ENCODE measurements at regions not wholly inside any gene's neighbourhood (a gene's known extent, or its start where the extent isn't known, plus 50 kb on each side); places are given as distances from the start of the nearest gene placed in this dataset.
"Not testable (repeated sequence)": the region's sequence is repeated elsewhere in the genome, so short reads cannot be mapped to it uniquely, and the experiment has no call there.

- DNase-seq = not testable (repeated sequence)
These were observed 168.5 kb upstream of the FAM72C start for GRCh38 chr1:144140243-144140642.

DNA sequence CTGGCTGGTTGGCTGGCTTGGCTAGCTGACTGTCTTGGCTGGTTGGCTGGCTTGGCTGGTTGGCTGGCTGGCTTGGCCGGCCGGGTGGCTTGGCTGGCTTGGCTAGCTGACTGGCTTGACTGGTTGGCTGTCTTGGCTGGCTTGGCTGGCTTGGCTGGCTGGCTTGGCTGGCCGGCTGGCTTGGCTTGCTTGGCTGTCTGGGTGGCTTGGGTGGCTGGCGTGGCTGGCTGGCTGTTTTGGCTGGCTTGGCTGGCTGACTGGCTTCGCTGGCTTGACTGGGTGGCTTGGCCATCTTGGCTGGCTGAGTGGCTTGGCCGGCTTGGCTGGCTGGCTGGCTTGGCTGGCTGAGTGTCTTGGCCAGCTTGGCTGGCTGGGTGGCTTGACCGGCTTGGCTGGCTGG is 133.2 kb upstream of the FAM72C start:
- DNase-seq = not testable (repeated sequence)

DNA sequence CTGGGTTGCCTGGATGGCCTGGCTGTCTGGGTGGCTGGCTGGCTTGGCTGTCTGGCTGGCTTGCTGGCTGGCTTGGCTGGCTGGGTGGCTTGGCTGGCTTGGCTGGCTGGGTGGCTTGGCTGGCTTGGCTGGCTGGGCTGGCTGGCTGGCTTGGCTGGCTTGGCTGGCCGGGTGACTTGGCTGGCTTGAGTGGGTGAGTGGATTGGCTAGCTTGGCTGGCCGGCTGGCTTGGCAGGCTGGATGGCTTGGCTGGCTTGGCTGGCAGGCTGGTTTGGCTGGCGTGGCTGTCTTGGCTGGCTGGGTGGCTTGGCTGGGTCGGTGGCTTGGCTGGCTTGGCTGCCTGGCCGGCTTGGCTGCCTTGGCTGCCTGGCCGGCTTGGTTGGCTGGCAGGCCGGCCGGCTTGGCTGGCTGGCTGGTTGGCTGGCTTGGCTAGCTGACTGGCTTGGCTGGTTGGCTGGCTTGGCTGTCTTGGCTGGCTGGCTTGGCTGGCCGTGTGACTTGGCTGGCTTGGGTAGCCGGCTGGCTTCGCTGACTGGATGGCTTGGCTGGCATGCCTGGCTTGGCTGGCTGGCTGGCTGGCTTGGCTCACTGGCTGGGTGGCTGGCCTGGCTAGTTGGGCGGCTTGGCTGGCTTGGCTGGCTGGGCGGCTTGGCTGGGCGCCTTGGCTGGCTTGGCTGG is 132.4 kb upstream of the FAM72C start:
- peak; percentile 45 for DNase-seq

- peak; percentile 34 for DNase-seq
These were observed 131.5 kb upstream of the FAM72C start for GRCh38 chr1:144103156-144103880.

GRCh38 chr1:144102046-144102745 is 130.4 kb upstream of the FAM72C start:
- DNase-seq = not testable (repeated sequence)

- DNase-seq = no peak
These were observed 129.7 kb upstream of the FAM72C start for GRCh38 chr1:144101397-144102045.

DNA sequence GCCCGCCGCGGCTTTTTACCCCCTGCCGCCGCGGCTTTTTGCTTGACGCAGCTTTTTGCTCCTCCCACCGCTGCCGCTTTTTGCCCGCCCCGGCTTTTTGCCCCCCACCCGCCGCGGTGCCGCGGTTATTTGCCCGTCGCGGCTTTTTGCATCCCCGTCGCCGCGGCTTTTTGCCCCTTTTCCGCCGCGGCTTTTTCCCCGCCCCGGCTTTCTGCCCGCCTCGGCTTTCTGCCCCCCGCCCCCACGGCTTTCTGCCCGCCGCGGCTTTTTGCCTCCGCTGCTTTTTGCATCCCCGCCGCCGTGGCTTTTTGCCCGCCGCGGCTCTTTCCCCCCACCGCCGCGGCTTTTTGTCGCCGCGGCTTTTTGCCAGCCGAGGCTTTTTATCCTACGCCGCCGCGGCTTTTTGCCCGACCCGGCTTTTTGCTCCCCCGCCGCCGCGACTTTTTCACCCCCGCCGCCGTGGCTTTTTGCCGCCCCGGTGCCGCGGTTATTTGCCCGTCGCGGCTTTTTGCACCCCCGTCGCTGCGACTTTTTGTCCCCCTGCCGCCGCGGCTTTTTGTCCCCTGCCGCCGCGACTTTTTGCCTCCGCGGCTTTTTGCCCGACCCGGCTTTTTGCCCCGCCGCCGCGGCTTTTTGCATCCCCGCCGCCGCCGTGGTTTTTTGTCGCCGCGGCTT is 105.5 kb upstream of the FAM72C start:
- not testable (repeated sequence) for DNase-seq

GRCh38 chr1:144076646-144077045 is 104.9 kb upstream of the FAM72C start:
- not testable (repeated sequence) for DNase-seq

GRCh38 chr1:144070394-144071053 is 98.7 kb upstream of the FAM72C start:
- not testable (repeated sequence) for DNase-seq

DNA sequence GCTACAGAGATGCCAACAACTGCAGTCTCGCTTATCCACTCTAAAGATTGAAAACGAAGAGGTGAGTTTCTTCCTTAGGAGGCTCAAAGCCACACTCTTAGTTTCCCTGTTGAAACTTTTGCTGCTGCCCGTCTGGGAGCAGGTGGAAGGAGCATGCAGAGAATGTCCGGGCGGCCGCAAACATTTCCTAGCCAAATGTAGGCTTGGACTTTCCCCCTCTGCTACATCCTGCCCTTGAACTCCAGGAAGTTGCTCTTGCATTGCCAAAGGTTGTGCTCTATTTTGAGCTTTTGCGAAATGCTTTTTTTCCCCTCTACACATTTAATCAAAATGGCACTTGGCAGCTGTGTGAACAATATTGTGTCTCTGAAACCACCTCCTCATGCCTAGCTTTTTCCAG is 95.3 kb upstream of the FAM72C start:
- DNase-seq = not testable (repeated sequence)

DNA sequence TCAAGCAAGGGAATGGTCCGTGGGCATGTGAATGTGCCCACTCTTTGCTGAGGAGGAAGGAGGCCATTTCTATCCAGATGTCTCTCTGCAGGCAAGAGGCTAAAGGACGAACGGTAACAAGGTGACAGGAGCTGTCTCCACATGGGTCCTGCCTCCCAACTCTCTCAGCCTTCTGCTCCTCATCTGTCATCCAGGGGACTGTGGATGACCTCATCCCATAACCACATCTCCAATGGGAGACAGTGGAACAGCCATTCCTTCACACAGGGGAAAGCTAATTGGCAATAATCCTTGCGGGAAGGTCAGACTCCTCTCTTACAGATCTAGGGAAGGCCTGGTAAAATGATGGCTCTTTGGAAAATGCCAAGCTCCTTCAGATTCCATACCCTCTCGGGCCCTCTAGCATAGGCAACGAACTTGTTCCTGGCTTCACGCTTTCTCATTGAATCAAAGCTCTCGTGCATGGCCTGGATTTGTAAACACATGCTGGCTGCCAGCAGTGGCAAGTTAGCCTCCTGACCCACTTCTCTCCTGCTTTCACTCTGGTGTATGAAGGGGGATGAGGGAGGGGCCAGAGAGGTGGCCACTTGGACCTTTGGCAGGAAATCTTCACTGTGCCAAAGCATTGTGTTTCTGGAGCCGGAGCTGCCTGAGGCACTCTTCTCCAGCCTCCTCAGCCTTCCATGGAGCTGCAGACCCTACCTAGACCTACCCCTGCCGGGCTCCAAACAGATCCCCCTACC is 94.5 kb upstream of the FAM72C start:
- DNase-seq = not testable (repeated sequence)

DNA sequence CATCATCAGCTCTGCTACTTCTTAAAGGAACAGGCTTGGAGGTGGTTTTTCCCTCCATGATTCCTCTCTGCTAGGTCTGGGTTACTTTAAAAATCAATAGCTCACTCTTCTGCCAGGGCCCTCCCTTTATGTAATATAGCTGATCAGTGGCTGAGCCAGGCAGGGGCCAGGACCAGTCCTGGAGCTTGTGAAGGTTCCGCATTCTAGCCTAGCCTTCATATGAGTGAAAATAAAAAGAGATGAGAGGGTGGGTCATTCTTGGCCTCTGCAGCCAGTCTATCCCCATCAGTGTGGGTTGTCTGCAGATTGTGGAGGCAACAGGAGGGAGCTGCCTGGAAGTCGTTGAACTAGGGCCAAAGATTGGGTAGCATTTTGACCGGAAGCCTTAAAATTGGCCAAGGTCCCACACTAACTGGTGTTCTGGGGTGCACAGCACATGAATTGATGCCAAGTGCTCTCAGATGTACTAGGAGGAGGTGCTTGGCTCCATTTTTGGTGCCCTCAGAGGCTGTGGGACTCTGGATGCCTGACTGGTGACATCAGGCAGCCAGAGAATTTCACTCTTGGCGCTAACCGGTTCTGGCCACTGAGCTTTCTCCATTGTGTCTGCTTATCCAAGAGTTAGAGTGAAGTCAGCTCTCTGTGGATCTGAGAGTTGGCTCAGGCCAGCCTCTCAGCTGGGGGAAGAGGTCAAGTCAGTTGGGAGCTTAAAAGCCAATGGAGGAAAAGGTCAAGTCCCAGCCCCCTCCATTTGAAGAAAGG is 93.7 kb upstream of the FAM72C start:
- DNase-seq = not testable (repeated sequence)

DNA sequence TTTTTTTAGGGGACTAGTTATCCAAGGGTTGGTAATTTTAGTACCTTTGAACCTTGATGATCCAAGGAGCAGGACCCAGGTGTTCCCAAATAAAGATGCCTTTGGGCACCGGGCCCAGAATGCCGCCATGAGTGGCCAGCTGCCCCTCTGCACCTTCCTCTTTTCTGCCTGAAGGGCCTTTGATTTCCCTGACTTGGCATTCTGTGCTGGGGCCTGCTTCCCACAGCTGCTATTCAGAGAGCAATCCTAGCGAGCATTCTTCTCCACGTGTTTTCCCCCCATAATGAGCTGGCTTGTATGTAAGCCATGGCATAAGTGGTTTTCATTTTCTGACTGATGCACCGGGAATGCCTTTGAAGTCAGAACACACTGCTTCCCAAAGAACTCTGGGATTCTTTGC is 77.6 kb upstream of the FAM72C start:
- DNase-seq = not testable (repeated sequence)

DNA sequence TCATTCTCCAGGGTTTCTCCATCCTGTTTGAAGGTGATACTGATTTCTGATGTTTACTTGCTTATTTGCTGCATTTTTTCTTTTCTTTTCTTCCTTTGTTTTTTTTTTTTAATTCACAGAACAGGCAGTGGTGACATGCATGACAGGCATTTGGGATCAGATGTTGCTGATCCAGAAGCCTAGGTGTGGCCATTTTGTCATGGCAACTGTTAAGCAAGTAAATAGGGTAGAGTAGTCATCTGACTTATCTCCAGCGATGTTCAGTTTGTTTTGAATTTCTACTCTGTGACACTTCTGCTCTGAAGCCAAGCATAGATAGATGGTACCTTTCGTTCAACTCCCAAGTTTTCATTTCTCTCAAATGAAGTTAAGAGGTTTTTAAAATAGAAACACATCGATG is 74.9 kb upstream of the FAM72C start:
- DNase-seq = not testable (repeated sequence)

DNA sequence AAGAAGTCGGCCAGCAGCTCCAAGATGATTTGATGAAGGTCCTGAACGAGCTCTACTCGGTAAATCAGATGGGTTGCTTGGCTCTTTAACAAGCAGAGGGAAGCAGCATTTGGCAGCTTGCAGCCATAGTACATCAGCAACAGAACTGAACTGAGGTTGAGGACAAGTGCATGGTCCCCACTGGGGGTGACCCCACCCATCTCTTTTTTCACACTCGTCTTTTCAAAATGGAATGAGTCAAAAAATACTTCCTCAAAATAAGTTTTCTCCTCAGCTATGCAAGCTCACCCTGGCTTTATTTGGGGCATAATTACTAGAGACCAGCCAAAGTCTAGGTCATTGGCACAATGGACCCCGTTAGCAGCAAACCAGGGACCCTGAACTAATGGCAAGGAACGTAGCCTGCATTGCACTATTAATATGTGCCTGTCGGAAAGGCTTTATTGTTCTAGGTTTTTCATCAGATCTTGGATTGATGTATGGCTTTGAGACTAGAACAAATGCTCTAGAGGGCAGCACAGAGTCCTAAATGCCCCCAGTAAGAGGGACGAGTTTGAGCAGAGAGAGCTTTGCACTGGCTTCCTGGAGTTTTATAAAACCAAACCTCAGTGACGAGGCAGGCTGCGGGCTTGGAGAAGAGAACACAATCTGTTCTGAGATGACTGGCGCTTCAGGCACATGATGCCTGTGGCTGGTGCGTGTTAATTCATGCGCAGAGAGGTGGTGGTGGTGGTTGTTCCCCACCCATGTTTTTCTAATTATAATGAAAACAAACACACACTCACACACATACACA is 74.2 kb upstream of the FAM72C start:
- DNase-seq = not testable (repeated sequence)

DNA sequence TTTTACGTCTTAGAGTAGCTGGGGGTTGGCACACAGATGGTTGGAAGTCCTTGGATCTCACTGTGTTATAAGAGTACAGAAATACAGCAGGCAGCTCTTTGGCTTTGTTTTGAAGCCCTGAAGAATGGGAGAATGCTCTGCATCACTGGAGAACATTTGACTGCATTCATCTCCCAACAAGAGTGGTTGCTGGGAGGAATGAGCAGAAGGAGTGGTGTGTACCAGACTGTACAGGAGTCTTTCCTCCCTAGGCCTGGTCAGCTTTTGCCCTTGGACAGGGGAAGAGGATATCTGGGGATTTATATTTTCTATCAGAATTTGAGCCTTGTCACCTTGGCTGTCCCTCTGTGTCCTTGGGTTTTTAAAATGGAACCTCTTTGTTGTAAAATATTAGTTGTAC is 70.5 kb upstream of the FAM72C start:
- not testable (repeated sequence) for DNase-seq

DNA sequence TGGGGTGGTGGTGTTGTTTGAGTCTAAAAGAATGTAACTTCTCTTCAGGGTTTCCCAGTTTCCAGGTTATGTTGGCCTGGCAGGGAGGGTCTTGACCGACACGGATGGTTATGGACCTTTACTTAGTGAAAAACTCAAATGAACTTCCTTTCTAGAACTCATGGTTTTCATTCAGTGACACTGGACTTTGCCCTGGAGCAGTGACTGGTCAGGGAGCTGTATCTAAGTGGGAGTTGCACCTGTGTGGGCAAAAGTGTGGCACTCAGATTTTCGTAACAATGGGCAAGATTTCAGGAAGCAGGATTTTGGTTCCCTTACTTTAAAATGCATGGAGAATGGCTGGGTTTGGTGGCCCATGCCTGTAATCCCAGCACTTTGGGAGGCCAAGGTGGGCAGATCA is 68.5 kb upstream of the FAM72C start:
- DNase-seq = not testable (repeated sequence)

DNA sequence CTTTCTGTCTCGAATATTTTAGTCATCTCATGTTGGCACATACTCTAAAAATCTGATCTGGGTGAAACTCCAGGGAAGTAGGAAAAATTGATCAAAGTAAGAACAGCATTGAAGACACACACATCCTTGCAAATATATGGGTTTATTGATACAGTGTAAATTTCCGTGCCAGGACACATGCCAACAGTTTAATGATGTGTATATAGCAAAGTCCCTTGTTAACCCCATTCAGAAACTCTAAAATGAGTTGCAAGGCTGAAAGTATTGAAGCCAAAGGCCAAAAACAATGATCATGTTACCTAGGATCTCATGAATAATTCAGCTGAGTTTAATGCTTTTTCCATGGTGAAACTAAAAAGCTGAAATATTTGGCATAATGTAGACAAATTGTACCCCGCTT is 62.3 kb upstream of the FAM72C start:
- DNase-seq = not testable (repeated sequence)

GRCh38 chr1:144031550-144031949 is 59.8 kb upstream of the FAM72C start:
- not testable (repeated sequence) for DNase-seq

DNA sequence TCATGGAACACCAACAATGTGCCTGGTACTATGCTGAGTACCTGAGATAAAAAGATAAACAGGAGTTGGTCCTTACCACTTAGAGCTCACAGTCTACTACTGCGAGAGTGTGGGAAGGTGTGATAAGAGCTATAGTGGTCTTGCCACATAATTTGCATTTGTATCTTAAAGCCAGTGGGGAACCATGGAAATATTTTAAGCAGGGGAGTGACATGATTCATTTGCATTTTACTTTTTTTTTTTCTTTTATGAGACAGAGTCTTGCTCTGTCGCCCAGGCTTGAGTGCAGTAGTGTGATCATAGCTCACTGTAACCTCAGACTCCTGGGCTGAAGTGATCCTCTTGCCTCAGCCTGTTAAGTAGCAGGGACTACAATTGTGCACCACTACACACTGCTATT is 54.2 kb upstream of the FAM72C start:
- DNase-seq = not testable (repeated sequence)

Measured in activated CD4-positive, CD25-positive, alpha-beta regulatory T cell treated with anti-CD3 and anti-CD28 coated beads, Interleukin-2, amount 50 U/mL, for 72 hours (primary cell).